Esophagus muscularis mucosa (tissue), 4 donors: ENCODE measurements at regions not wholly inside any gene's neighbourhood (a gene's known extent, or its start where the extent isn't known, plus 50 kb on each side); places are given as distances from the start of the nearest gene placed in this dataset.

Experiments used
- DNase-seq: peaks from one replicate; pipeline ENCODE4 v3.0.0-alpha.2; 2017; ENCODE audit errors: extremely low spot score
- H3K27ac ChIP-seq, 4 donors: fragments of 200-600 bp; sonication (generic); replicated peaks in 1 of 4; 1 replicate in 3 of 4; 2 replicates in 1 of 4; pipeline ENCODE4 v1.5.1; 2016 to 2019; ENCODE audit warnings: mild to moderate bottlenecking in 1 of 4
- H3K27me3 ChIP-seq, 4 donors: fragments of 200-600 bp; sonication (generic); one replicate each; pipeline versions ENCODE4 v1.5.1 to v1.6.0; 2016 to 2019
- H3K36me3 ChIP-seq, 4 donors: fragments of 200-600 bp; sonication (generic); one replicate each; pipeline ENCODE4 v1.5.1; 2016 to 2019
- H3K4me1 ChIP-seq, 4 donors: fragments of 200-600 bp; sonication (generic); one replicate each; pipeline ENCODE4 v1.5.1; 2016 to 2019
- H3K4me3 ChIP-seq, 4 donors: fragments of 200-600 bp; sonication (generic); 1 replicate in 2 of 4; 2 replicates in 2 of 4; pipeline ENCODE4 v1.5.1; 2016 to 2019; ENCODE audit warnings: mild to moderate bottlenecking in 4 of 4, moderate library complexity in 1 of 4
- H3K9me3 ChIP-seq, 4 donors: fragments of 200-600 bp; sonication (generic); 1 replicate in 3 of 4; 2 replicates in 1 of 4; pipeline ENCODE4 v1.5.1; 2016 to 2019
- CTCF ChIP-seq, 3 experiments: fragments of 200-600 bp in 2 of 3; fragments of 450-650 bp in 1 of 3; sonication (generic) in 2 of 3; IDR thresholded peaks; one replicate each; pipeline ENCODE4 v1.5.1; 2017 to 2019; ENCODE audit warnings: antibody characterized with exemption in 3 of 3, mild to moderate bottlenecking in 2 of 3, moderate library complexity in 1 of 3
- EP300 ChIP-seq: sonication (generic); formaldehyde crosslinking; IDR thresholded peaks from one replicate; pipeline ENCODE4 v1.6.1; 2017; ENCODE audit warnings: antibody characterized with exemption
- POLR2A ChIP-seq: fragments of 450-650 bp; IDR thresholded peaks from one replicate; pipeline ENCODE4 v1.6.1; 2017; ENCODE audit warnings: antibody characterized with exemption, moderate library complexity, mild to moderate bottlenecking, low read depth
- POLR2AphosphoS5 ChIP-seq, 2 donors: sonication (generic); formaldehyde crosslinking; IDR thresholded peaks; one replicate each; pipeline ENCODE4 v1.6.1; 2017; ENCODE audit warnings: antibody characterized with exemption in 2 of 2
- WGBS: methylation state at CpG from one replicate; pipeline ENCODE4 v1.1.5; 2018; 5-methylcytosine and 5-hydroxymethylcytosine counted together
- intact Hi-C: fragments of 100-400 bp; cut with DNase I; formaldehyde crosslinking; loops from one replicate; pipeline ENCODE4 v1.15.1; 2023

- intact Hi-C loops: no loop called here
- Histone ChIP-seq H3K27me3 (no peaks in the 10 kb centered on the region), H3K4me3 (no peak overlapping the region), H3K36me3 (no peaks in the 10 kb centered on the region), H3K27ac (no peak overlapping the region), H3K4me1 (peaks cover 0 to 10% (median 7%) of the 10 kb centered on the region in 4 donors), H3K9me3 (no peaks in the 10 kb centered on the region)
- 74% methylated on average over 2 of the region's 2 CpGs for WGBS
- no peak for DNase-seq
- TF ChIP-seq POLR2A: no peak
- no peak for TF ChIP-seq EP300
Observed at GRCh38 chr4:126799416-126799815, 833.3 kb upstream of the INTU start.

- no peak overlapping the region for H3K27ac ChIP-seq
- no peak overlapping the region for H3K4me3 ChIP-seq
- no peak for TF ChIP-seq CTCF (IDR thresholded peaks at IDR 0.05)
- TF ChIP-seq POLR2A: no peak
- TF ChIP-seq POLR2AphosphoS5 (IDR thresholded peaks at IDR 0.05): no peak
- no peak for TF ChIP-seq EP300
- WGBS: 62% methylated on average over 5 of the region's 5 CpGs
- DNase-seq: no peak
- H3K9me3 ChIP-seq: no peaks in the 10 kb centered on the region
- no peaks in the 10 kb centered on the region for H3K27me3 ChIP-seq
- H3K36me3 ChIP-seq: no peaks in the 10 kb centered on the region
- intact Hi-C loops: no loop called here
- peaks cover 0 to 10% (median 7%) of the 10 kb centered on the region in 4 donors for H3K4me1 ChIP-seq
Observed at GRCh38 chr4:126799971-126800574, 832.7 kb upstream of the INTU start.

GRCh38 chr4:126800575-126801141 is 832.1 kb upstream of the INTU start:
- WGBS: 29% methylated on average over 3 of the region's 3 CpGs
- H3K27me3 ChIP-seq: no peaks in the 10 kb centered on the region
- H3K9me3 ChIP-seq: no peaks in the 10 kb centered on the region
- H3K27ac ChIP-seq: no peak overlapping the region
- intact Hi-C loops: no loop called here
- H3K36me3 ChIP-seq: no peaks in the 10 kb centered on the region
- H3K4me3 ChIP-seq: no peak overlapping the region
- peaks cover 0 to 10% (median 7%) of the 10 kb centered on the region in 4 donors for H3K4me1 ChIP-seq
- no peak for DNase-seq
- no peak for TF ChIP-seq CTCF (IDR thresholded peaks at IDR 0.05)
- no peak for TF ChIP-seq POLR2AphosphoS5 (IDR thresholded peaks at IDR 0.05)
- no peak for TF ChIP-seq POLR2A
- no peak for TF ChIP-seq EP300

- 65% methylated on average over 1 of the region's 1 CpG for WGBS
- Histone ChIP-seq H3K36me3 (no peaks in the 10 kb centered on the region), H3K4me3 (no peak overlapping the region), H3K27me3 (no peaks in the 10 kb centered on the region), H3K9me3 (no peaks in the 10 kb centered on the region), H3K27ac (no peak overlapping the region), H3K4me1 (no peaks in the 10 kb centered on the region)
- intact Hi-C loops: no loop called here
- TF ChIP-seq POLR2AphosphoS5 (IDR thresholded peaks at IDR 0.05): no peak
- TF ChIP-seq POLR2A: no peak
- TF ChIP-seq EP300: no peak
- no peak for TF ChIP-seq CTCF (IDR thresholded peaks at IDR 0.05)
- no peak for DNase-seq
Observed at GRCh38 chr4:126807132-126807531, 825.6 kb upstream of the INTU start.

- intact Hi-C loops: no loop called here
- no peak for DNase-seq
Observed at GRCh38 chr4:126812076-126812475, 820.7 kb upstream of the INTU start.

More at GRCh38 chr4:126812076-126812475, 820.7 kb upstream of the INTU start:
- no peak for TF ChIP-seq POLR2AphosphoS5 (IDR thresholded peaks at IDR 0.05)
- TF ChIP-seq POLR2A: no peak
- no peak for TF ChIP-seq CTCF (IDR thresholded peaks at IDR 0.05)
- no peak for TF ChIP-seq EP300
- Histone ChIP-seq H3K9me3 (no peaks in the 10 kb centered on the region), H3K4me3 (no peak overlapping the region), H3K4me1 (no peaks in the 10 kb centered on the region), H3K27me3 (no peaks in the 10 kb centered on the region), H3K27ac (no peak overlapping the region), H3K36me3 (no peaks in the 10 kb centered on the region)
